Upper lobe of left lung (tissue), 4 donors: ENCODE measurements at regions not wholly inside any gene's neighbourhood (a gene's known extent, or its start where the extent isn't known, plus 50 kb on each side); places are given as distances from the start of the nearest gene placed in this dataset.

Experiments used
- EP300 ChIP-seq, 4 donors: sonication (generic); formaldehyde crosslinking; IDR thresholded peaks; one replicate each; pipeline ENCODE4 v1.5.1; 2017; ENCODE audit warnings: antibody characterized with exemption in 4 of 4, control low read depth in 2 of 4
- POLR2A ChIP-seq, 4 donors: fragments of 450-650 bp; IDR thresholded peaks; one replicate each; pipeline ENCODE4 v1.5.1; 2016 to 2017; ENCODE audit warnings: antibody characterized with exemption in 4 of 4, mild to moderate bottlenecking in 2 of 4
- POLR2AphosphoS5 ChIP-seq, 2 donors: sonication (generic); formaldehyde crosslinking; IDR thresholded peaks; one replicate each; pipeline ENCODE4 v1.5.1; 2017; ENCODE audit warnings: antibody characterized with exemption in 2 of 2
- TF ChIP-seq, protein P1 (sequence below), 6 experiments: fragments of 450-650 bp in 4 of 6; fragments of 200-600 bp in 2 of 6; sonication (generic) in 2 of 6; IDR thresholded peaks; one replicate each; pipeline ENCODE4 v1.5.1; 2016 to 2019; ENCODE audit warnings: antibody characterized with exemption in 6 of 6

DNA sequence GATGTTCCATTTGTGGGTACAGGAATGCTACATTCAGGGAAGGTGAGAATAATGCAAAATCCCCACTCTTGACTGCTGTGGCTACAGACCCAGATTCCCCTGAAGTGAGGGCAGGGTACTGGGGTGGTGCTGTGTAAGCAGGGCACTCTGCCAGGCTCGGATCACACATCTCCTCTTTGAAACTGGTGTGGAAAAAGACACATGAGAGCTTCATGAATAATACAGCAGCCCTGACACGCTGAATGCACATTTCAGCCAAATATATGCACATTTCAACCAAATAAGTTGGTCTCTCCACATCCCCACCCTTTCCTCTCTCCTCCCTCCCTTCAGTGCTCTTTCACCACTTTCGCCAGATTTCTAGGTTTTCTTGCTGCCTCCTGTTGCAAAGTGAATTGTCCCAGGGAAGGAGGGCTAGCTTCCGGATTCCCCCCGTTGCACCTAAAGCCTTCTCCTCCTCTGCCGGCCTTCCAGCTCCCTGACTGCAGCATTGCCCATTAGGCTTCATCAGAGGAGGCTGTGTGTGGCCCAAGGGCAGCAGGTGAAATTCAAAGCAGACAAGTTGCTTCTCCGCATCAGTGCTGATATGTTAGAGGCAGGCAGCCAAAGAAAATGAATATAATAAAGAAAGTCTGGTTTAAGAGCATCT is 118.2 kb upstream of the TMCC3 start:
- TF ChIP-seq, protein P1, sequence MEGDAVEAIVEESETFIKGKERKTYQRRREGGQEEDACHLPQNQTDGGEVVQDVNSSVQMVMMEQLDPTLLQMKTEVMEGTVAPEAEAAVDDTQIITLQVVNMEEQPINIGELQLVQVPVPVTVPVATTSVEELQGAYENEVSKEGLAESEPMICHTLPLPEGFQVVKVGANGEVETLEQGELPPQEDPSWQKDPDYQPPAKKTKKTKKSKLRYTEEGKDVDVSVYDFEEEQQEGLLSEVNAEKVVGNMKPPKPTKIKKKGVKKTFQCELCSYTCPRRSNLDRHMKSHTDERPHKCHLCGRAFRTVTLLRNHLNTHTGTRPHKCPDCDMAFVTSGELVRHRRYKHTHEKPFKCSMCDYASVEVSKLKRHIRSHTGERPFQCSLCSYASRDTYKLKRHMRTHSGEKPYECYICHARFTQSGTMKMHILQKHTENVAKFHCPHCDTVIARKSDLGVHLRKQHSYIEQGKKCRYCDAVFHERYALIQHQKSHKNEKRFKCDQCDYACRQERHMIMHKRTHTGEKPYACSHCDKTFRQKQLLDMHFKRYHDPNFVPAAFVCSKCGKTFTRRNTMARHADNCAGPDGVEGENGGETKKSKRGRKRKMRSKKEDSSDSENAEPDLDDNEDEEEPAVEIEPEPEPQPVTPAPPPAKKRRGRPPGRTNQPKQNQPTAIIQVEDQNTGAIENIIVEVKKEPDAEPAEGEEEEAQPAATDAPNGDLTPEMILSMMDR (IDR thresholded peaks at IDR 0.05) = no peak
- TF ChIP-seq POLR2AphosphoS5 (IDR thresholded peaks at IDR 0.05) (no peak), POLR2A (IDR thresholded peaks at IDR 0.05) (no peak), EP300 (IDR thresholded peaks at IDR 0.05) (no peak)
